PC-3 (cell line): ENCODE measurements at regions not wholly inside any gene's neighbourhood (a gene's known extent, or its start where the extent isn't known, plus 50 kb on each side); places are given as distances from the start of the nearest gene placed in this dataset.
"Not testable (repeated sequence)": the region's sequence is repeated elsewhere in the genome, so short reads cannot be mapped to it uniquely, and the experiment has no call there.

Experiments
- CTCF ChIP-seq: fragments of 300-600 bp; sonication (generic); conservative IDR thresholded peaks from 2 replicates; pipeline ENCODE4 v1.5.1; 2017; ENCODE audit warnings: antibody characterized with exemption, low read depth, mild to moderate bottlenecking, low read length
- EZH2phosphoT487 ChIP-seq: fragments of 300-600 bp; sonication (generic); IDR thresholded peaks from 2 replicates; pipeline ENCODE4 v1.6.1; 2018; ENCODE audit warnings: mild to moderate bottlenecking, antibody characterized with exemption, low read length, borderline replicate concordance

GRCh38 chr1:234796438-234796792, 186.4 kb upstream of the IRF2BP2 start:
- TF ChIP-seq CTCF, EZH2phosphoT487: not testable (repeated sequence)
